H9 (cell line): ENCODE measurements at regions not wholly inside any gene's neighbourhood (a gene's known extent, or its start where the extent isn't known, plus 50 kb on each side); places are given as distances from the start of the nearest gene placed in this dataset.
"Not testable (repeated sequence)": the region's sequence is repeated elsewhere in the genome, so short reads cannot be mapped to it uniquely, and the experiment has no call there.

Experiments used
- DNase-seq: peaks from one replicate; pipeline ENCODE4 v3.0.0-alpha.2; 2017
- H2AFZ ChIP-seq: one replicate; pipeline ENCODE4 v1.6.1; 2013; ENCODE audit warnings: mild to moderate bottlenecking, low read length, control low read depth, moderate library complexity
- H2AK5ac ChIP-seq: 2 replicates; pipeline ENCODE4 v1.6.1; 2013; ENCODE audit warnings: low read length, control low read depth, mixed read lengths; ENCODE audit not compliant: insufficient read length
- H2BK120ac ChIP-seq: one replicate; pipeline ENCODE4 v1.6.1; 2013; ENCODE audit warnings: low read depth, mild to moderate bottlenecking, low read length, control low read depth, inconsistent platforms; ENCODE audit not compliant: poor library complexity, severe bottlenecking
- H2BK12ac ChIP-seq: 2 replicates; pipeline ENCODE4 v1.6.1; 2013; ENCODE audit warnings: low read length, control low read depth, mixed read lengths, low read depth; ENCODE audit not compliant: insufficient read length
- H2BK15ac ChIP-seq: 2 replicates; pipeline ENCODE4 v1.6.1; 2013; ENCODE audit warnings: low read depth, low read length, control low read depth
- H2BK20ac ChIP-seq: one replicate; pipeline ENCODE4 v1.6.1; 2013; ENCODE audit warnings: low read depth, mild to moderate bottlenecking, low read length, control low read depth, inconsistent platforms; ENCODE audit not compliant: poor library complexity, severe bottlenecking
- H2BK5ac ChIP-seq: 2 replicates; pipeline ENCODE4 v1.6.1; 2013; ENCODE audit warnings: low read length, control low read depth, mixed read lengths; ENCODE audit not compliant: insufficient read length
- H3K14ac ChIP-seq: 2 replicates; pipeline ENCODE4 v1.6.1; 2013; ENCODE audit warnings: low read length, control low read depth; ENCODE audit not compliant: insufficient read depth
- H3K18ac ChIP-seq: 2 replicates; pipeline ENCODE4 v1.6.1; 2013; ENCODE audit warnings: low read depth, mild to moderate bottlenecking, mixed read lengths, low read length, control low read depth; ENCODE audit not compliant: insufficient read length
- H3K23ac ChIP-seq: 2 replicates; pipeline ENCODE4 v1.6.1; 2013; ENCODE audit warnings: low read length, control low read depth, mixed read lengths, low read depth; ENCODE audit not compliant: insufficient read length
- H3K23me2 ChIP-seq: 2 replicates; pipeline ENCODE4 v1.6.1; 2013; ENCODE audit warnings: low read depth, mild to moderate bottlenecking, mixed read lengths, low read length, control low read depth; ENCODE audit not compliant: insufficient read length, poor library complexity, severe bottlenecking
- H3K27ac ChIP-seq: 2 replicates; pipeline ENCODE4 v1.5.1; 2013; ENCODE audit warnings: low read length, control low read depth, mixed read lengths, low read depth; ENCODE audit not compliant: insufficient read length
- H3K27me3 ChIP-seq: 2 replicates; pipeline ENCODE4 v1.6.1; 2013; ENCODE audit warnings: low read length, control low read depth, inconsistent platforms; ENCODE audit not compliant: insufficient read depth
- H3K4ac ChIP-seq: 2 replicates; pipeline ENCODE4 v1.6.1; 2013; ENCODE audit warnings: low read depth, mild to moderate bottlenecking, control low read depth, inconsistent platforms, low read length, moderate library complexity
- H3K4me1 ChIP-seq: 2 replicates; pipeline ENCODE4 v1.6.1; 2013; ENCODE audit warnings: low read length, control low read depth, inconsistent platforms; ENCODE audit not compliant: insufficient read depth
- H3K4me2 ChIP-seq: 2 replicates; pipeline ENCODE4 v1.6.1; 2013; ENCODE audit warnings: low read length, control low read depth, mixed read lengths; ENCODE audit not compliant: insufficient read length, insufficient read depth
- H3K56ac ChIP-seq: 2 replicates; pipeline ENCODE4 v1.6.1; 2013; ENCODE audit warnings: low read depth, mild to moderate bottlenecking, mixed read lengths, low read length, control low read depth; ENCODE audit not compliant: insufficient read length
- H3K79me1 ChIP-seq: 2 replicates; pipeline ENCODE4 v1.6.1; 2013; ENCODE audit warnings: low read depth, mild to moderate bottlenecking, moderate library complexity, low read length, control low read depth, inconsistent platforms; ENCODE audit not compliant: insufficient read depth, poor library complexity, severe bottlenecking
- H3K79me2 ChIP-seq: 2 replicates; pipeline ENCODE4 v1.6.1; 2013; ENCODE audit warnings: low read length, control low read depth, inconsistent platforms; ENCODE audit not compliant: insufficient read depth
- H3K9ac ChIP-seq: 2 replicates; pipeline ENCODE4 v1.6.1; 2013; ENCODE audit warnings: low read length, control low read depth, mixed read lengths; ENCODE audit not compliant: insufficient read length; ENCODE audit errors: extremely low read depth
- H3K9me3 ChIP-seq: one replicate; pipeline ENCODE4 v1.6.1; 2013; ENCODE audit warnings: low read depth, low read length, inconsistent platforms; ENCODE audit not compliant: control insufficient read depth
- H3T11ph ChIP-seq: one replicate; pipeline ENCODE4 v1.6.1; 2013; ENCODE audit warnings: mild to moderate bottlenecking, low read length, control low read depth, inconsistent platforms
- H4K20me1 ChIP-seq: one replicate; pipeline ENCODE4 v1.6.1; 2013; ENCODE audit not compliant: control insufficient read depth, insufficient read length, insufficient read depth
- H4K5ac ChIP-seq: 2 replicates; pipeline ENCODE4 v1.6.1; 2013; ENCODE audit warnings: low read depth, mild to moderate bottlenecking, mixed read lengths, low read length, control low read depth; ENCODE audit not compliant: insufficient read length
- H4K8ac ChIP-seq: replicated peaks from 2 replicates; pipeline ENCODE4 v1.6.1; 2013; ENCODE audit warnings: low read length, control low read depth, mixed read lengths, low read depth; ENCODE audit not compliant: insufficient read length
- H4K91ac ChIP-seq: 2 replicates; pipeline ENCODE4 v1.6.1; 2013; ENCODE audit warnings: low read depth, mild to moderate bottlenecking, moderate library complexity, mixed read lengths, low read length, control low read depth; ENCODE audit not compliant: insufficient read length
- H3K27ac Mint-ChIP-seq, 3 experiments: 2 replicates in 2 of 3; 3 replicates in 1 of 3; pipeline ENCODE4 v1.8.0; 2020 to 2021; ENCODE audit warnings: mixed read lengths in 3 of 3, mild to moderate bottlenecking in 1 of 3, moderate library complexity in 1 of 3
- H3K27me3 Mint-ChIP-seq: 2 replicates; pipeline ENCODE4 v1.8.0; 2021; ENCODE audit warnings: low read depth, mild to moderate bottlenecking, moderate library complexity, mixed read lengths
- H3K36me3 Mint-ChIP-seq, 3 experiments: 2 replicates in 2 of 3; 3 replicates in 1 of 3; pipeline ENCODE4 v1.8.0; 2020 to 2021; ENCODE audit warnings: low read depth in 3 of 3, mixed read lengths in 3 of 3; ENCODE audit not compliant: insufficient read depth in 1 of 3
- H3K4me1 Mint-ChIP-seq, 2 experiments: 2 replicates each; pipeline ENCODE4 v1.8.0; 2020; ENCODE audit warnings: mixed read lengths in 2 of 2
- H3K4me3 Mint-ChIP-seq, 2 experiments: 2 replicates in 1 of 2; 3 replicates in 1 of 2; pipeline ENCODE4 v1.8.0; 2020 to 2021; ENCODE audit warnings: mild to moderate bottlenecking in 2 of 2, mixed read lengths in 2 of 2, moderate library complexity in 1 of 2
- H3K9me3 Mint-ChIP-seq, 2 experiments: 2 replicates in 1 of 2; 3 replicates in 1 of 2; pipeline ENCODE4 v1.8.0; 2020; ENCODE audit warnings: mild to moderate bottlenecking in 2 of 2, mixed read lengths in 2 of 2, moderate library complexity in 1 of 2
- WGBS: extraction: QIAGEN DNeasy Blood & Tissue Kit; methylation state at CpG from one replicate; pipeline ENCODE4 v1.1.7; 2013; ENCODE audit warnings: missing lambda C conversion rate, low lambda C conversion rate, mixed read lengths; ENCODE audit not compliant: insufficient read length; ENCODE audit errors: extremely low coverage; 5-methylcytosine and 5-hydroxymethylcytosine counted together

DNA sequence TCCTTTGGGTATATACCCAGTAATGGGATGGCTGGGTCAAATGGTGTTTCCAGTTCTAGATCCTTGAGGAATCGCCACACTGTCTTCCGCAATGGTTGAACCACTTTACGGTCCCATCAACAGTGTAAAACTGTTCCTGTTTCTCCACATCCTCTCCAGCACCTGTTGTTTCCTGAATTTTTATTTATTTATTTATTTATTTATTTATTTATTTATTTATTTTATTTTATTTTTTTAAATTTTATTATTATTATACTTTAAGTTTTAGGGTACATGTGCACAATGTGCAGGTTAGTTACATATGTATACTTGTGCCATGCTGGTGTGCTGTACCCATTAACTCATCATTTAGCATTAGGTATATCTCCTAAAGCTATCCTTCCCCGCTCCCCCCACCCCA lies 456.0 kb downstream of the SEMA3D start:
- H4K8ac ChIP-seq, H4K20me1 ChIP-seq, H2BK15ac ChIP-seq, H3K27ac Mint-ChIP-seq, H4K91ac ChIP-seq, H2BK120ac ChIP-seq, H3K27me3 Mint-ChIP-seq, H4K5ac ChIP-seq, H3K23ac ChIP-seq, H3K79me1 ChIP-seq, H2BK12ac ChIP-seq, H3K9ac ChIP-seq, H2AFZ ChIP-seq, H3K9me3 ChIP-seq, H3T11ph ChIP-seq, H2BK20ac ChIP-seq, H2AK5ac ChIP-seq, H3K4me1 ChIP-seq, H3K18ac ChIP-seq, H3K4me2 ChIP-seq, H3K14ac ChIP-seq, H3K4me3 Mint-ChIP-seq, DNase-seq, H3K23me2 ChIP-seq, H3K4ac ChIP-seq, H3K27ac ChIP-seq, H2BK5ac ChIP-seq, H3K79me2 ChIP-seq, H3K4me1 Mint-ChIP-seq, H3K9me3 Mint-ChIP-seq, H3K56ac ChIP-seq, H3K27me3 ChIP-seq: not testable (repeated sequence)
- WGBS: no CpG with 5 or more reads among the region's 4 CpGs
- H3K36me3 Mint-ChIP-seq: peaks cover 4 to 12% (median 4%) of the 10 kb centered on the region in 3 experiments; a peak in 6 of 7 replicates
